IMR-90 (cell line): ENCODE measurements at regions not wholly inside any gene's neighbourhood (a gene's known extent, or its start where the extent isn't known, plus 50 kb on each side); places are given as distances from the start of the nearest gene placed in this dataset.

Experiments used
- ATAC-seq: fragments of 200-7000 bp; cut with Tn5 transposase; 2 replicates; pipeline ENCODE4 v1.9.1; 2020; ENCODE audit warnings: low read depth, mild to moderate bottlenecking, moderate library complexity
- BruUV-seq: library from RNA; stranded (reverse); fragments of 400-500 nt; replicated peaks from 2 replicates; lab custom pipeline; 2021; lab: Mats Ljungman, UMichigan
- CTCF ChIA-PET: fragments of 300-600 bp; formaldehyde crosslinking; extraction: SDS; loops from one replicate; lab custom pipeline; 2021; ENCODE audit warnings: antibody characterized with exemption; lab: Yijun Ruan, JAX
- POLR2A ChIA-PET: fragments of 300-600 bp; sonication (Branson Sonifier 250); formaldehyde crosslinking; loops from one replicate; lab custom pipeline; 2022; ENCODE audit warnings: antibody characterized with exemption; ENCODE audit not compliant: unreplicated experiment; lab: Charles Lee
- DNase-seq: peaks from one replicate; pipeline ENCODE4 v3.0.0; 2013
- H2AFZ ChIP-seq: replicated peaks from 2 replicates; pipeline ENCODE3; 2013; ENCODE audit warnings: low read length, mild to moderate bottlenecking; ENCODE audit not compliant: poor library complexity
- H2AK5ac ChIP-seq: 2 replicates; pipeline ENCODE4 v1.6.1; 2013; ENCODE audit warnings: low read depth, low read length, inconsistent platforms
- H2AK9ac ChIP-seq: replicated peaks from 2 replicates; pipeline ENCODE3; 2013; ENCODE audit warnings: mild to moderate bottlenecking, low read depth, low read length, moderate library complexity; ENCODE audit not compliant: poor library complexity
- H2BK120ac ChIP-seq: 2 replicates; pipeline ENCODE4 v1.6.1; 2013; ENCODE audit warnings: low read depth, low read length, inconsistent platforms
- H2BK15ac ChIP-seq: 3 replicates; pipeline ENCODE4 v1.6.1; 2013; ENCODE audit warnings: low read depth, low read length, inconsistent platforms
- H2BK20ac ChIP-seq: 2 replicates; pipeline ENCODE4 v1.6.1; 2013; ENCODE audit warnings: low read depth, mild to moderate bottlenecking, inconsistent platforms, low read length, moderate library complexity
- H2BK5ac ChIP-seq: 2 replicates; pipeline ENCODE4 v1.6.1; 2013; ENCODE audit warnings: mild to moderate bottlenecking, low read depth, low read length, inconsistent platforms; ENCODE audit not compliant: poor library complexity, severe bottlenecking
- H3K14ac ChIP-seq: replicated peaks from 2 replicates; pipeline ENCODE4 v1.6.1; 2013; ENCODE audit warnings: low read depth, low read length, inconsistent platforms
- H3K18ac ChIP-seq: 2 replicates; pipeline ENCODE4 v1.6.1; 2013; ENCODE audit warnings: low read depth, low read length, control low read depth
- H3K23ac ChIP-seq: 2 replicates; pipeline ENCODE4 v1.6.1; 2013; ENCODE audit warnings: low read depth, low read length, inconsistent platforms
- H3K27ac ChIP-seq: 2 replicates; pipeline ENCODE4 v1.5.1; 2013; ENCODE audit warnings: mild to moderate bottlenecking, control low read depth, low read length; ENCODE audit not compliant: insufficient read depth
- H3K27me3 ChIP-seq: 2 replicates; pipeline ENCODE4 v1.6.1; 2013; ENCODE audit warnings: low read length; ENCODE audit not compliant: control insufficient read depth, insufficient read depth
- H3K36me3 ChIP-seq: 2 replicates; pipeline ENCODE4 v1.6.1; 2013; ENCODE audit warnings: low read length, mixed read lengths; ENCODE audit not compliant: control insufficient read depth, insufficient read depth
- H3K4ac ChIP-seq: 2 replicates; pipeline ENCODE4 v1.6.1; 2013; ENCODE audit warnings: low read depth, low read length, inconsistent platforms
- H3K4me1 ChIP-seq: 2 replicates; pipeline ENCODE4 v1.6.1; 2013; ENCODE audit warnings: low read length, mixed read lengths; ENCODE audit not compliant: control insufficient read depth, insufficient read depth
- H3K4me2 ChIP-seq: 2 replicates; pipeline ENCODE4 v1.6.1; 2013; ENCODE audit warnings: low read depth, mild to moderate bottlenecking, control low read depth, low read length, moderate library complexity
- H3K4me3 ChIP-seq: 2 replicates; pipeline ENCODE4 v1.5.1; 2013; ENCODE audit warnings: low read depth, mild to moderate bottlenecking, control low read depth, low read length, moderate library complexity; ENCODE audit not compliant: insufficient read depth
- H3K56ac ChIP-seq: 2 replicates; pipeline ENCODE4 v1.6.1; 2013; ENCODE audit warnings: low read length, inconsistent platforms; ENCODE audit not compliant: insufficient read depth; ENCODE audit errors: extremely low read depth
- H3K79me1 ChIP-seq, 2 experiments: 2 replicates each; pipeline ENCODE4 v1.6.1; 2013; ENCODE audit warnings: low read length in 2 of 2, inconsistent platforms in 1 of 2, low read depth in 1 of 2
- H3K9ac ChIP-seq: 2 replicates; pipeline ENCODE4 v1.6.1; 2013; ENCODE audit warnings: low read depth, low read length, control low read depth
- H3K9me1 ChIP-seq: 2 replicates; pipeline ENCODE4 v1.6.1; 2013; ENCODE audit warnings: low read length, inconsistent platforms; ENCODE audit not compliant: insufficient read depth
- H3K9me3 ChIP-seq: 2 replicates; pipeline ENCODE4 v1.6.1; 2013; ENCODE audit warnings: low read length; ENCODE audit not compliant: control insufficient read depth, insufficient read depth
- H4K20me1 ChIP-seq: 2 replicates; pipeline ENCODE4 v1.6.1; 2013; ENCODE audit warnings: low read length, inconsistent platforms; ENCODE audit not compliant: insufficient read depth
- H4K5ac ChIP-seq: 2 replicates; pipeline ENCODE4 v1.6.1; 2013; ENCODE audit warnings: mild to moderate bottlenecking, low read depth, low read length, control low read depth
- H4K8ac ChIP-seq, 2 experiments: 2 replicates each; pipeline ENCODE4 v1.6.1; 2013; ENCODE audit warnings: low read depth in 2 of 2, low read length in 2 of 2, control low read depth in 1 of 2, inconsistent platforms in 1 of 2
- H4K91ac ChIP-seq: 2 replicates; pipeline ENCODE4 v1.6.1; 2013; ENCODE audit warnings: low read depth, low read length, inconsistent platforms; ENCODE audit not compliant: insufficient read depth
- MAFK ChIP-seq: IDR thresholded peaks from 2 replicates; pipeline ENCODE4 v1.6.1; 2012; ENCODE audit warnings: low read depth, low read length, improper control_type of control experiment
- RFX5 ChIP-seq: IDR thresholded peaks from 2 replicates; pipeline ENCODE4 v1.8.0; 2012; ENCODE audit warnings: low read depth, mild to moderate bottlenecking, low read length, moderate library complexity
- dilution Hi-C: fragments of 300-500 bp; cut with HindIII; formaldehyde crosslinking; loops from one replicate; pipeline ENCODE4 v1.14.3; 2018; ENCODE audit warnings: low sequenced_read_pairs; ENCODE audit not compliant: unreplicated experiment
- in situ Hi-C: fragments of 300-500 bp; cut with MboI; formaldehyde crosslinking; loops from 3 replicates; pipeline ENCODE4 v1.14.3; 2019; ENCODE audit warnings: low sequenced_read_pairs, inconsistent platforms, mixed read lengths
- intact Hi-C: fragments of 100-400 bp; cut with micrococcal nuclease; formaldehyde crosslinking; loops from 2 replicates; pipeline ENCODE4 v1.10.0; 2022

DNA sequence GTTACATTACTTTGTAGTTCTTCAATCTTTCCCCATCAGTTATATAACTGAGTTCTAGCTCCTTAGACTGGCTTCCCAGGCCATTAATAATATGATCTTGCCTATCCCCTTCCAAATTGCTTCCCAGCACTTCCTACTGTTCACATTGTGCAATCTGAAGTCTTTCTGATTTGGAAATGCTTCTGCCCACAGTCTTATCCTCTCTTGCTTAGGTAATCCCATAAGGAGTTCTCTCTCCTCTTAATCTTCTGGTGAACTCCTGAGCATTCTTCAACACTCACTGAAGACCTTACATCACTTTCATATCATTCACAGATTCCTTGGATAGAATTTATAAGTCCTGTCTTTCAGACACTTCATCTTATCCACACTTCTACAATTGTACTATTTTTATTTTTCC, 132.7 kb upstream of the TTC29 start:
- CTCF ChIA-PET = no interaction called here
- dilution Hi-C loops = no loop called here
- no peak overlapping the region for H3K4me2 ChIP-seq

More for the DNA sequence above, 132.7 kb upstream of the TTC29 start:
- Histone ChIP-seq H3K4me3 (no peak overlapping the region), H3K4ac (no peak overlapping the region), H2AK9ac (no peak overlapping the region), H3K18ac (no peak overlapping the region), H2BK120ac (no peak overlapping the region), H2AK5ac (no peak overlapping the region), H3K14ac (no peak overlapping the region), H4K5ac (no peak overlapping the region), H3K79me1 (no peaks in the 10 kb centered on the region), H2BK15ac (no peak overlapping the region), H3K4me1 (no peaks in the 10 kb centered on the region), H3K36me3 (no peaks in the 10 kb centered on the region), H3K27ac (no peak overlapping the region), H3K9me1 (no peaks in the 10 kb centered on the region), H4K91ac (no peak overlapping the region), H2BK5ac (no peak overlapping the region), H2AFZ (no peak overlapping the region), H3K56ac (no peak overlapping the region), H4K8ac (no peak overlapping the region), H3K23ac (no peak overlapping the region), H3K9me3 (no peaks in the 10 kb centered on the region), H2BK20ac (no peak overlapping the region), H3K9ac (no peak overlapping the region), H3K27me3 (peaks cover 17% of the 10 kb centered on the region), H4K20me1 (no peaks in the 10 kb centered on the region)
- ATAC-seq (no peak), DNase-seq (no peak)
- TF ChIP-seq MAFK = no peak
- no peak for TF ChIP-seq RFX5
- BruUV-seq = no TSS peak
- POLR2A ChIA-PET = no interaction called here
- in situ Hi-C loops (no loop called here), intact Hi-C loops (no loop called here)
